CD8-positive, alpha-beta memory T cell (primary cell): ENCODE measurements at regions not wholly inside any gene's neighbourhood (a gene's known extent, or its start where the extent isn't known, plus 50 kb on each side); places are given as distances from the start of the nearest gene placed in this dataset.

Source experiments
- CTCF ChIA-PET: fragments of 350-600 bp; sonication (Branson Sonifier 250); formaldehyde crosslinking; loops from one replicate; lab custom pipeline; 2021; ENCODE audit warnings: antibody characterized with exemption; lab: Charles Lee
- POLR2A ChIA-PET: fragments of 350-600 bp; sonication (Branson Sonifier 250); formaldehyde crosslinking; loops from one replicate; lab custom pipeline; 2021; ENCODE audit warnings: antibody characterized with exemption; lab: Charles Lee
- DNase-seq, 5 donors: peaks; one replicate each; pipeline versions ENCODE4 v3.0.0 to v3.0.0-alpha.2; 2020 to 2022; ENCODE audit warnings: mixed read lengths in 1 of 5
- H3K27ac ChIP-seq: one replicate; pipeline ENCODE4 v1.7.0; 2013; ENCODE audit warnings: low read depth, mild to moderate bottlenecking, low read length, moderate library complexity
- H3K27me3 ChIP-seq: 2 replicates; pipeline ENCODE4 v1.7.0; 2013; ENCODE audit warnings: low read length, mild to moderate bottlenecking; ENCODE audit not compliant: insufficient read depth, poor library complexity, severe bottlenecking
- H3K36me3 ChIP-seq: 2 replicates; pipeline ENCODE4 v1.7.0; 2013; ENCODE audit warnings: mild to moderate bottlenecking, low read length, moderate library complexity; ENCODE audit not compliant: insufficient read depth
- H3K4me1 ChIP-seq: 2 replicates; pipeline ENCODE4 v1.7.0; 2013; ENCODE audit warnings: mild to moderate bottlenecking, low read length, moderate library complexity; ENCODE audit not compliant: insufficient read depth
- H3K4me3 ChIP-seq: 2 replicates; pipeline ENCODE4 v1.7.0; 2013; ENCODE audit warnings: mild to moderate bottlenecking, low read length
- H3K9me3 ChIP-seq: 2 replicates; pipeline ENCODE4 v1.7.0; 2013; ENCODE audit warnings: mild to moderate bottlenecking, low read length
- H3K27ac Mint-ChIP-seq, 8 donors: one replicate each; pipeline ENCODE4 v1.8.0; 2020 to 2021; ENCODE audit warnings: mixed read lengths in 8 of 8, mild to moderate bottlenecking in 6 of 8, inconsistent platforms in 3 of 8, moderate library complexity in 3 of 8
- H3K27me3 Mint-ChIP-seq, 2 donors: one replicate each; pipeline ENCODE4 v1.8.0; 2020 to 2021; ENCODE audit warnings: mixed read lengths in 2 of 2, mild to moderate bottlenecking in 1 of 2, moderate library complexity in 1 of 2
- H3K36me3 Mint-ChIP-seq, 3 donors: one replicate each; pipeline ENCODE4 v1.8.0; 2020 to 2021; ENCODE audit warnings: mixed read lengths in 3 of 3, inconsistent platforms in 1 of 3, mild to moderate bottlenecking in 1 of 3
- H3K4me1 Mint-ChIP-seq, 3 donors: one replicate each; pipeline ENCODE4 v1.8.0; 2020 to 2021; ENCODE audit warnings: mixed read lengths in 3 of 3, inconsistent platforms in 1 of 3, mild to moderate bottlenecking in 1 of 3
- H3K4me3 Mint-ChIP-seq, 7 donors: one replicate each; pipeline ENCODE4 v1.8.0; 2020 to 2021; ENCODE audit warnings: mixed read lengths in 7 of 7, mild to moderate bottlenecking in 6 of 7, moderate library complexity in 4 of 7, inconsistent platforms in 2 of 7
- H3K9me3 Mint-ChIP-seq, 5 donors: one replicate each; pipeline ENCODE4 v1.8.0; 2020 to 2022; ENCODE audit warnings: mixed read lengths in 5 of 5, mild to moderate bottlenecking in 3 of 5, moderate library complexity in 2 of 5, inconsistent platforms in 1 of 5

GRCh38 chr3:74722211-74722610 is 107.8 kb upstream of the CNTN3 start:
- Histone ChIP-seq H3K36me3 (no peaks in the 10 kb centered on the region), H3K9me3 (no peaks in the 10 kb centered on the region), H3K4me1 (no peaks in the 10 kb centered on the region), H3K27ac (no peak overlapping the region), H3K4me3 (no peak overlapping the region), H3K27me3 (no peaks in the 10 kb centered on the region)
- Mint-ChIP-seq H3K9me3 (peaks cover 2 to 45% (median 3%) of the 10 kb centered on the region in 5 donors), H3K36me3 (no peaks in the 10 kb centered on the region), H3K27me3 (no peaks in the 10 kb centered on the region), H3K4me1 (no peaks in the 10 kb centered on the region), H3K27ac (no peak overlapping the region), H3K4me3 (no peak overlapping the region)
- ChIA-PET POLR2A (no interaction called here), CTCF (no interaction called here)
- DNase-seq: no peak

GRCh38 chr3:74713977-74714376 is 99.5 kb upstream of the CNTN3 start:
- CTCF ChIA-PET: no interaction called here
- POLR2A ChIA-PET: no interaction called here
- H3K9me3 Mint-ChIP-seq: peaks cover 7 to 46% (median 23%) of the 10 kb centered on the region in 5 donors

GRCh38 chr3:74711913-74712512 is 97.6 kb upstream of the CNTN3 start:
- H3K27me3 Mint-ChIP-seq: no peaks in the 10 kb centered on the region
- ChIA-PET POLR2A (no interaction called here), CTCF (no interaction called here)
- Histone ChIP-seq H3K4me1 (no peaks in the 10 kb centered on the region), H3K4me3 (no peak overlapping the region), H3K36me3 (no peaks in the 10 kb centered on the region), H3K9me3 (no peaks in the 10 kb centered on the region), H3K27me3 (no peaks in the 10 kb centered on the region), H3K27ac (no peak overlapping the region)
- H3K4me3 Mint-ChIP-seq: no peak overlapping the region
- DNase-seq: no peak
- H3K4me1 Mint-ChIP-seq: no peaks in the 10 kb centered on the region
- no peaks in the 10 kb centered on the region for H3K36me3 Mint-ChIP-seq
- peaks cover 7 to 42% (median 20%) of the 10 kb centered on the region in 5 donors for H3K9me3 Mint-ChIP-seq
- no peak overlapping the region for H3K27ac Mint-ChIP-seq

More at GRCh38 chr3:74713977-74714376, 99.5 kb upstream of the CNTN3 start:
- Mint-ChIP-seq H3K27ac (no peak overlapping the region), H3K36me3 (no peaks in the 10 kb centered on the region), H3K4me1 (no peaks in the 10 kb centered on the region), H3K4me3 (no peak overlapping the region), H3K27me3 (no peaks in the 10 kb centered on the region)
- no peak overlapping the region for H3K27ac ChIP-seq
- no peaks in the 10 kb centered on the region for H3K9me3 ChIP-seq
- no peaks in the 10 kb centered on the region for H3K36me3 ChIP-seq
- no peaks in the 10 kb centered on the region for H3K4me1 ChIP-seq
- no peaks in the 10 kb centered on the region for H3K27me3 ChIP-seq
- no peak for DNase-seq
- no peak overlapping the region for H3K4me3 ChIP-seq

- Histone ChIP-seq H3K36me3 (no peaks in the 10 kb centered on the region), H3K27ac (no peak overlapping the region), H3K27me3 (no peaks in the 10 kb centered on the region), H3K4me1 (no peaks in the 10 kb centered on the region), H3K4me3 (no peak overlapping the region), H3K9me3 (no peaks in the 10 kb centered on the region)
- H3K27ac Mint-ChIP-seq: no peak overlapping the region
- no peaks in the 10 kb centered on the region for H3K4me1 Mint-ChIP-seq
- POLR2A ChIA-PET: no interaction called here
- CTCF ChIA-PET: no interaction called here
- no peak overlapping the region for H3K4me3 Mint-ChIP-seq
- no peaks in the 10 kb centered on the region for H3K27me3 Mint-ChIP-seq
- no peak for DNase-seq
- H3K36me3 Mint-ChIP-seq: no peaks in the 10 kb centered on the region
- peaks cover 5 to 47% (median 15%) of the 10 kb centered on the region in 5 donors for H3K9me3 Mint-ChIP-seq
Measured at GRCh38 chr3:74709951-74710350, 95.5 kb upstream of the CNTN3 start.

GRCh38 chr3:74693696-74694393 is 79.4 kb upstream of the CNTN3 start:
- Histone ChIP-seq H3K9me3 (no peaks in the 10 kb centered on the region), H3K4me3 (no peak overlapping the region), H3K4me1 (no peaks in the 10 kb centered on the region), H3K27ac (no peak overlapping the region), H3K27me3 (no peaks in the 10 kb centered on the region), H3K36me3 (no peaks in the 10 kb centered on the region)
- no peak overlapping the region for H3K4me3 Mint-ChIP-seq
- H3K36me3 Mint-ChIP-seq: no peaks in the 10 kb centered on the region
- peaks cover 2 to 26% (median 7%) of the 10 kb centered on the region in 5 donors for H3K9me3 Mint-ChIP-seq
- ChIA-PET POLR2A (no interaction called here), CTCF (no interaction called here)
- no peaks in the 10 kb centered on the region for H3K4me1 Mint-ChIP-seq
- no peak overlapping the region for H3K27ac Mint-ChIP-seq
- no peak for DNase-seq
- H3K27me3 Mint-ChIP-seq: no peaks in the 10 kb centered on the region

GRCh38 chr3:74693251-74693650 is 78.8 kb upstream of the CNTN3 start:
- ChIA-PET CTCF (no interaction called here), POLR2A (no interaction called here)
- H3K36me3 ChIP-seq: no peaks in the 10 kb centered on the region
- H3K27me3 Mint-ChIP-seq: no peaks in the 10 kb centered on the region
- no peaks in the 10 kb centered on the region for H3K4me1 Mint-ChIP-seq
- H3K4me1 ChIP-seq: no peaks in the 10 kb centered on the region
- no peaks in the 10 kb centered on the region for H3K27me3 ChIP-seq
- no peaks in the 10 kb centered on the region for H3K36me3 Mint-ChIP-seq
- H3K4me3 ChIP-seq: no peak overlapping the region
- no peak overlapping the region for H3K27ac Mint-ChIP-seq
- H3K9me3 ChIP-seq: no peaks in the 10 kb centered on the region
- H3K27ac ChIP-seq: no peak overlapping the region
- peaks cover 2 to 26% (median 7%) of the 10 kb centered on the region in 5 donors for H3K9me3 Mint-ChIP-seq
- no peak for DNase-seq
- no peak overlapping the region for H3K4me3 Mint-ChIP-seq

GRCh38 chr3:74691946-74692345 is 77.5 kb upstream of the CNTN3 start:
- Mint-ChIP-seq H3K36me3 (no peaks in the 10 kb centered on the region), H3K27me3 (no peaks in the 10 kb centered on the region), H3K4me1 (no peaks in the 10 kb centered on the region), H3K9me3 (peaks cover 5 to 26% (median 11%) of the 10 kb centered on the region in 5 donors), H3K4me3 (no peak overlapping the region), H3K27ac (no peak overlapping the region)
- POLR2A ChIA-PET: no interaction called here
- no peaks in the 10 kb centered on the region for H3K9me3 ChIP-seq
- no peaks in the 10 kb centered on the region for H3K27me3 ChIP-seq
- no peak overlapping the region for H3K4me3 ChIP-seq
- H3K4me1 ChIP-seq: no peaks in the 10 kb centered on the region
- CTCF ChIA-PET: no interaction called here
- H3K27ac ChIP-seq: no peak overlapping the region
- no peak for DNase-seq
- H3K36me3 ChIP-seq: no peaks in the 10 kb centered on the region

- ChIA-PET POLR2A (no interaction called here), CTCF (no interaction called here)
- no peaks in the 10 kb centered on the region for H3K4me1 ChIP-seq
- no peak overlapping the region for H3K27ac Mint-ChIP-seq
- no peak overlapping the region for H3K4me3 ChIP-seq
- H3K27me3 ChIP-seq: no peaks in the 10 kb centered on the region
- no peaks in the 10 kb centered on the region for H3K36me3 ChIP-seq
- H3K27ac ChIP-seq: no peak overlapping the region
- no peaks in the 10 kb centered on the region for H3K36me3 Mint-ChIP-seq
- no peaks in the 10 kb centered on the region for H3K9me3 ChIP-seq
- no peaks in the 10 kb centered on the region for H3K4me1 Mint-ChIP-seq
- no peak overlapping the region for H3K4me3 Mint-ChIP-seq
- DNase-seq: no peak
- no peaks in the 10 kb centered on the region for H3K27me3 Mint-ChIP-seq
- peaks cover 5 to 33% (median 11%) of the 10 kb centered on the region in 5 donors for H3K9me3 Mint-ChIP-seq
Measured at GRCh38 chr3:74673326-74673725, 58.9 kb upstream of the CNTN3 start.
